Endothelial cell of umbilical vein (primary cell): ENCODE measurements at regions not wholly inside any gene's neighbourhood (a gene's known extent, or its start where the extent isn't known, plus 50 kb on each side); places are given as distances from the start of the nearest gene placed in this dataset.
"Not testable (repeated sequence)": the region's sequence is repeated elsewhere in the genome, so short reads cannot be mapped to it uniquely, and the experiment has no call there.

Source experiments
- BruUV-seq: library from RNA; stranded (reverse); fragments of 400-500 nt; replicated peaks from 2 replicates; lab custom pipeline; 2021; lab: Mats Ljungman, UMichigan
- CTCF ChIA-PET: fragments of 300-600, 350-600 bp; sonication (Branson Sonifier 250); formaldehyde crosslinking; loops from one replicate; lab custom pipeline; 2021; ENCODE audit warnings: antibody characterized with exemption, inconsistent platforms; lab: Charles Lee
- POLR2A ChIA-PET: fragments of 300-600, 350-600 bp; sonication (Branson Sonifier 250); formaldehyde crosslinking; loops from one replicate; lab custom pipeline; 2021; ENCODE audit warnings: antibody characterized with exemption, inconsistent platforms; lab: Charles Lee
- DNase-seq: peaks from one replicate; pipeline ENCODE4 v3.0.0-alpha.2; 2011; ENCODE audit warnings: low read depth, low spot score
- FAIRE-seq: peaks from 2 replicates; lab custom pipeline; 2011; peaks lifted over from hg19 to GRCh38; lab: Jason Lieb, UNC
- H2AFZ ChIP-seq: 2 replicates; pipeline ENCODE4 v1.6.0; 2012; ENCODE audit warnings: low read depth, low read length, control low read depth, inconsistent platforms
- H3K27ac ChIP-seq: 2 replicates; pipeline ENCODE4 v1.5.1; 2011; ENCODE audit warnings: low read depth, mild to moderate bottlenecking, control low read depth, low read length, moderate library complexity; ENCODE audit not compliant: insufficient read depth
- H3K27me3 ChIP-seq, 2 experiments: 2 replicates each; pipeline versions ENCODE4 v1.6.0 to v1.6.1; 2011; ENCODE audit warnings: low read length in 2 of 2, mixed read lengths in 1 of 2; ENCODE audit not compliant: control insufficient read depth in 2 of 2, insufficient read depth in 2 of 2
- H3K36me3 ChIP-seq, 2 experiments: 2 replicates in 1 of 2; 3 replicates in 1 of 2; pipeline ENCODE4 v1.5.1; 2011; ENCODE audit warnings: low read length in 2 of 2, mild to moderate bottlenecking in 1 of 2, moderate library complexity in 1 of 2; ENCODE audit not compliant: control insufficient read depth in 2 of 2, insufficient read depth in 2 of 2; ENCODE audit errors: extremely low read depth in 1 of 2
- H3K4me1 ChIP-seq: 3 replicates; pipeline ENCODE4 v1.5.1; 2011; ENCODE audit warnings: mild to moderate bottlenecking, low read length; ENCODE audit not compliant: control insufficient read depth, insufficient read depth; ENCODE audit errors: extremely low read depth
- H3K4me2 ChIP-seq: 2 replicates; pipeline ENCODE4 v1.6.1; 2011; ENCODE audit warnings: low read length, control low read depth, mixed read lengths; ENCODE audit not compliant: insufficient read depth
- H3K4me3 ChIP-seq, 3 experiments: fragments of 200-600 bp in 1 of 3; sonication (generic), shearing (Covaris generic) in 1 of 3; replicated peaks in 1 of 3; 2 replicates each; pipeline ENCODE4 v1.5.1; 2011 to 2016; ENCODE audit warnings: control low read depth in 3 of 3, low read length in 3 of 3, mild to moderate bottlenecking in 2 of 3, inconsistent platforms in 1 of 3, low read depth in 1 of 3, moderate library complexity in 1 of 3; ENCODE audit not compliant: insufficient read depth in 1 of 3
- H3K79me2 ChIP-seq: 2 replicates; pipeline ENCODE4 v1.6.0; 2012; ENCODE audit warnings: low read length, inconsistent platforms; ENCODE audit not compliant: control insufficient read depth, insufficient read depth
- H3K9ac ChIP-seq: replicated peaks from 2 replicates; pipeline ENCODE3; 2011; ENCODE audit warnings: low read length, control low read depth; ENCODE audit not compliant: insufficient read depth; ENCODE audit errors: extremely low read depth
- H3K9me1 ChIP-seq: replicated peaks from 3 replicates; pipeline ENCODE4 v1.6.0; 2011; ENCODE audit warnings: mild to moderate bottlenecking, low read length; ENCODE audit not compliant: control insufficient read depth, insufficient read depth; ENCODE audit errors: extremely low read depth
- H3K9me3 ChIP-seq: replicated peaks from 2 replicates; pipeline ENCODE4 v1.5.1; 2012; ENCODE audit warnings: low read length, inconsistent platforms; ENCODE audit not compliant: control insufficient read depth, insufficient read depth
- H4K20me1 ChIP-seq: replicated peaks from 2 replicates; pipeline ENCODE3; 2011; ENCODE audit warnings: mild to moderate bottlenecking, low read length; ENCODE audit not compliant: control insufficient read depth, insufficient read depth; ENCODE audit errors: extremely low read depth
- dilution Hi-C: fragments of 300-500 bp; cut with MboI; formaldehyde crosslinking; loops from one replicate; pipeline ENCODE4 v1.15.0; 2019; ENCODE audit warnings: low sequenced_read_pairs; ENCODE audit not compliant: extremely low pct_ligation_motif_present
- intact Hi-C: fragments of 100-400 bp; cut with micrococcal nuclease; formaldehyde crosslinking; loops from one replicate; pipeline ENCODE4 v1.10.0; 2022

GRCh38 chr15:20055921-20056320, 485.7 kb downstream of the GOLGA6L6 start:
- DNase-seq, FAIRE-seq: not testable (repeated sequence)

DNA sequence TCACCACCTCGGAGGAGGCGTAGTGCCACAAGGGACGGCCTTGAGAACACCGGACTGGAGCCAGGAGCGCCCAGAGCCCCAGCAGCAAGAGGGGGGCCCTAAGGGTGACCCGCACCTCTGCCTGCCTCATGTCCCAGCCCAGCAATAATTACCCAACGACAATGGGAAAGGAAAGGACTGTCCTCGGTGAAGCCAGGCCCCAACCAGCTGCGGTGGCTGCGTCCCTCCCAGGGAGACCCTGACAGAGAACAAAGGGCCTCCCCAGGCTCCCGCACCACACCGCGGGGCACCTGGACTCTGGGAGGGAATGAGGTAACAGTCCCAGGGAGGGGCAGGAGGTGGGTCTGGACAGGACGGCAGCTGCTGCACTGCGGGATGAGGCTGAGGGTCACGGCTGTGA, 493.4 kb downstream of the GOLGA6L6 start:
- POLR2A ChIA-PET, intact Hi-C loops, H3K79me2 ChIP-seq: not testable (repeated sequence)

More at GRCh38 chr15:20055921-20056320, 485.7 kb downstream of the GOLGA6L6 start:
- H3K27ac ChIP-seq, H3K27me3 ChIP-seq, H3K9me1 ChIP-seq, H3K9me3 ChIP-seq, CTCF ChIA-PET, H3K9ac ChIP-seq, H2AFZ ChIP-seq, H3K4me3 ChIP-seq, H3K4me1 ChIP-seq, BruUV-seq, dilution Hi-C loops, H3K79me2 ChIP-seq, H3K4me2 ChIP-seq, intact Hi-C loops, POLR2A ChIA-PET, H4K20me1 ChIP-seq, H3K36me3 ChIP-seq: not testable (repeated sequence)

GRCh38 chr15:20045165-20045564, 496.4 kb downstream of the GOLGA6L6 start:
- CTCF ChIA-PET, POLR2A ChIA-PET, intact Hi-C loops, H3K4me3 ChIP-seq, H3K4me2 ChIP-seq, H4K20me1 ChIP-seq, H3K4me1 ChIP-seq, H3K27ac ChIP-seq, BruUV-seq, DNase-seq, H2AFZ ChIP-seq, H3K9me1 ChIP-seq, H3K9ac ChIP-seq, H3K27me3 ChIP-seq, dilution Hi-C loops, H3K79me2 ChIP-seq, H3K9me3 ChIP-seq, H3K36me3 ChIP-seq, FAIRE-seq: not testable (repeated sequence)

More for the DNA sequence above, 493.4 kb downstream of the GOLGA6L6 start:
- H3K4me2 ChIP-seq, H2AFZ ChIP-seq, BruUV-seq, FAIRE-seq, CTCF ChIA-PET, H3K4me3 ChIP-seq, H3K4me1 ChIP-seq, DNase-seq, dilution Hi-C loops, H4K20me1 ChIP-seq, H3K36me3 ChIP-seq, H3K27me3 ChIP-seq, H3K27ac ChIP-seq, H3K9ac ChIP-seq, H3K9me3 ChIP-seq, H3K9me1 ChIP-seq: not testable (repeated sequence)

DNA sequence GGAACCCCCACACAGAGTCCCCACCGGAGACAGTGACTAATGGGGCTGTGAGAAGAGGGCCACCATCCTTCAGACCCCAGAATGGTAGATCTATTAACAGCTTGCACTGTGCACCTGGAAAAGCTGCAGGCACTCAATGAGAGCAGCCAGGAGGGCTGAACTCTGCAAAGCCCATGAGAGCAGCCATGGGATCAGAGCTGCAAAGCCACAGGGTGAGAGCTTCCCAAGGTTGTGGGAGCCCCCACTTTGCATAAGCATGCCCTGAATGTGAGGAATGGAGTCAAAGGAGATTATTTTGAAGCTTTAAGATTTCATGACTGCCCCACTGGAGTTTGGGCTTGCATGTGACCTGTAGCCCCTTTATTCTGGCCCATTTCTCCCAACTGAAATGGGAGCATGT, 500.9 kb downstream of the GOLGA6L6 start:
- H3K4me2 ChIP-seq, H3K27ac ChIP-seq, CTCF ChIA-PET, dilution Hi-C loops, intact Hi-C loops, POLR2A ChIA-PET, H3K36me3 ChIP-seq, H3K9me3 ChIP-seq, H2AFZ ChIP-seq, H3K9ac ChIP-seq, H3K4me1 ChIP-seq, FAIRE-seq, H3K9me1 ChIP-seq, H3K79me2 ChIP-seq, H3K27me3 ChIP-seq, DNase-seq, BruUV-seq, H3K4me3 ChIP-seq, H4K20me1 ChIP-seq: not testable (repeated sequence)
